ENCODE measurements at regions not wholly inside any gene's neighbourhood (a gene's known extent, or its start where the extent isn't known, plus 50 kb on each side); places are given as distances from the start of the nearest gene placed in this dataset.
A peak's percentile ranks its signal among the peaks of the same experiment; 100 is the strongest.

DNA sequence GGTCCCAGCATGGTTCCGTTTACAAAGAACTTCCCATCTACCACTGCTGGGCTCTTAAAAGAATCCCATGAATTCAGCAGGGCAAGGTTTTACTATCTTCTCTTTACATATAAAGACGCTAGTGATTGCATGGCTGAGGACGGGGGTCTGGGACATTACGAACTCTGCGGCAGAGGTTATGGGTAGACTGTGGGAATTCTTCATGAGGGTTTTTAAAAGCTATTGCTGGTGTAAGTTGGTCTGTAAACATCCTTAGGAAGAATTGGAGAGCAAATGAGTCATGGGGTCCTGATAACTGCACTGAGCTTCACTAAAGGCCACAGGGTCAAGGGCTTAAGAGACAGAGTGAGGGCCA lies 53.1 kb upstream of the TMEM72 start:
- no peak for DNase-seq (ENCODE audit: low read depth in 2 of 2)
- no peak for TF ChIP-seq CTCF (IDR thresholded peaks at IDR 0.05; ENCODE audit: low read depth, low read length)
- H3K4me3 ChIP-seq (replicated peaks in 1 of 2; ENCODE audit: low read depth in 2 of 2, low read length in 2 of 2), result no peak overlapping the region

GRCh38 chr10:44858988-44859387 lies 52.1 kb upstream of the TMEM72 start:
- DNase-seq (ENCODE audit: low read depth in 2 of 2), result peak in 1 of 2 donors; percentile 34
- no peak for TF ChIP-seq CTCF (IDR thresholded peaks at IDR 0.05; ENCODE audit: low read depth, low read length)

DNA sequence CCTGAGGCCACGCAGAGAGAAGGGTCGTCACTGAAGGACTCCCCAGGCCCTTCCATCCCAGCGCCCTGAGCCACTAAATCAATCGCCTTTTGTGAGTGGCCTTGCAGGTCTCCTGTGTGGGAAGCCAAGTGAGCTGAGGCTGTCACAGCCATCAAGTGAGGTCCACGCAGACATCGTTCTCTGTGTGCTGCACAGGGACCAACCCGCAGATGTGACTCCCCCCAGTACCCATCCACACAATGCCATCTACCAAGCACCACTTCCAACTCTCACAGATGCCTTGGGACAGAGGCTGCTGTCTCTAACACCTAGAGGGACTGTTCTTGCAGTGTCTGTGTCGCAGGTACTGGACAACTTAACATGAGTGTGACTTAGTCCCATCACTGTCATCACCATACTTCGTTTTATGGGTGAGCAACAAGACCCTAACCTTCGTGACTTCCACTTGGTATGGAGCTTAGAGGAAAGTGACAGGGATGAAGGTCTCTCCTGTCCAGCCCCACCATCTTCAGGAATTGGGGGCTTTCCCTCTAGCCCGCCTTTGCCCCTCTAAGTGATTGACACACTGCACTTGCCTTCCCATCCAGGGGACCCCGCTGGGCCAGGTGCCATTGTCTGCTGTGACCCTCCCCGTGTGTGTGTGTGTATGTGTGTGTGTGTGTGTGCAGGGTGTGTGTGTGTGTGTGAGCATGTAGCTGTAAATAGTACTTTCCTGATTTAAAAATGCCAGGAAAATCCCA lies 51.4 kb upstream of the TMEM72 start:
- no peak overlapping the region for H3K4me3 ChIP-seq (replicated peaks in 1 of 2; ENCODE audit: low read depth in 2 of 2, low read length in 2 of 2)
- no peak for TF ChIP-seq CTCF (IDR thresholded peaks at IDR 0.05; ENCODE audit: low read depth, low read length)
- no peak for DNase-seq (ENCODE audit: low read depth in 2 of 2)

More at GRCh38 chr10:44858988-44859387, 52.1 kb upstream of the TMEM72 start:
- no peak overlapping the region for H3K4me3 ChIP-seq (replicated peaks in 1 of 2; ENCODE audit: low read depth in 2 of 2, low read length in 2 of 2)

GRCh38 chr10:44860811-44861736 lies 50.1 kb upstream of the TMEM72 start:
- no peak overlapping the region for H3K4me3 ChIP-seq (replicated peaks in 1 of 2; ENCODE audit: low read depth in 2 of 2, low read length in 2 of 2)
- DNase-seq (ENCODE audit: low read depth in 2 of 2), result peak; percentile 76 to 85
- TF ChIP-seq CTCF (IDR thresholded peaks at IDR 0.05; ENCODE audit: low read depth, low read length), result no peak
